Activated T-helper 17 cell treated with anti-CD3 and anti-CD28 coated beads, Interleukin-2, amount 50 U/mL, for 72 hours (primary cell): ENCODE measurements at regions not wholly inside any gene's neighbourhood (a gene's known extent, or its start where the extent isn't known, plus 50 kb on each side); places are given as distances from the start of the nearest gene placed in this dataset.

Source experiments
- ATAC-seq: fragments of 150-1000 bp; cut with Tn5 transposase; replicated peaks from 2 replicates; pipeline ENCODE4 v1.10.0; 2021; ENCODE audit warnings: mild to moderate bottlenecking, moderate library complexity
- H3K27ac Mint-ChIP-seq: one replicate; pipeline ENCODE4 v1.8.0; 2022; ENCODE audit warnings: mixed read lengths
- H3K27me3 Mint-ChIP-seq: one replicate; pipeline ENCODE4 v1.8.0; 2022; ENCODE audit warnings: mixed read lengths
- H3K36me3 Mint-ChIP-seq: one replicate; pipeline ENCODE4 v1.8.0; 2022; ENCODE audit warnings: low read depth, mild to moderate bottlenecking, mixed read lengths
- H3K4me1 Mint-ChIP-seq: one replicate; pipeline ENCODE4 v1.8.0; 2022; ENCODE audit warnings: mixed read lengths
- H3K4me3 Mint-ChIP-seq: one replicate; pipeline ENCODE4 v1.8.0; 2022; ENCODE audit warnings: mild to moderate bottlenecking, mixed read lengths
- H3K9me3 Mint-ChIP-seq: one replicate; pipeline ENCODE4 v1.8.0; 2022; ENCODE audit warnings: mixed read lengths

DNA sequence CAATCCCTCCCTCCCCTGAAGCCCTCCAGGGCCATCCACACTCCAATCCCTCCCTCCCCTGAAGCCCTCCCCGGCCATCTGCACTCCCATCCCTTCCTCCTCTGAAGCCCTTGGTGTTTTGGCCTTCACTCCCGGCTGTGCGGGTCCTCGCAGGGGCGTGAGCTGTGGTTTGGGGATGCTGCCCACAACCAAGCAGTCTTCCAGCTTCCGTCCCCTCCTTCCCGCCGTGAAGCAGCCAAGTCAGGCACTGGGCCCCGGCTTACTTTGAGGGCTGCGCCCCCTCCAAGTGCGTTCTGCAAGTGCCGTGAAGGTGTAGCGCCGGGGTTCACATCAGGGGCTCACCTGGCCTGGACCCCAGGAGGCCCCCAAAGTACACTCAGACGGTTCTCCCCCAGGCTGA, 335.9 kb downstream of the BRD1 start:
- Mint-ChIP-seq H3K27me3 (no peaks in the 10 kb centered on the region), H3K36me3 (no peaks in the 10 kb centered on the region)
- ATAC-seq: no peak

DNA sequence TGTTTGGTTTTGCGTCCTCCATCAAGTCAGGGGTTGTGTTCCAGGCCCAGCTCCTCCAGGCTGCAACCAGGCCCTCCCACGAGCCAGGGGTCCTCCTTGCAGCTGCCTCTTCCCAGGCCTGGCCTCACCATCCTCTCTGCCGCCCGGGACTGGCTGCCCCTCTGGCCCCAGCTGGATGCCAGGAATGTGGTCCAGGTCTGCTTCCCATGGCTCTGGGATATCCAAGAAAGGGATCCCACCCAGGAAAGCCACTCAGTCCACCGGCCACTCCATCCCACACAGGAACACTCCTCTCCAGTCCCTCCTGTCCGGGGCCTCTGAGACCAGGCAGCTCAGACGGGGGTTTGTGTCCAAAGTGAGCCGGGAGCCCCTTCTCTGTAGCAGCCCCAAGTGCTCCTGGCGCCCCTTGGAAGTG, 336.4 kb downstream of the BRD1 start:
- no peak for ATAC-seq
- no peaks in the 10 kb centered on the region for H3K9me3 Mint-ChIP-seq
- no peaks in the 10 kb centered on the region for H3K36me3 Mint-ChIP-seq
- no peak overlapping the region for H3K27ac Mint-ChIP-seq
- no peaks in the 10 kb centered on the region for H3K27me3 Mint-ChIP-seq
- H3K4me1 Mint-ChIP-seq: no peaks in the 10 kb centered on the region
- H3K4me3 Mint-ChIP-seq: no peak overlapping the region

More for the DNA sequence above, 335.9 kb downstream of the BRD1 start:
- H3K4me3 Mint-ChIP-seq: no peak overlapping the region
- no peaks in the 10 kb centered on the region for H3K9me3 Mint-ChIP-seq
- no peak overlapping the region for H3K27ac Mint-ChIP-seq
- H3K4me1 Mint-ChIP-seq: no peaks in the 10 kb centered on the region

DNA sequence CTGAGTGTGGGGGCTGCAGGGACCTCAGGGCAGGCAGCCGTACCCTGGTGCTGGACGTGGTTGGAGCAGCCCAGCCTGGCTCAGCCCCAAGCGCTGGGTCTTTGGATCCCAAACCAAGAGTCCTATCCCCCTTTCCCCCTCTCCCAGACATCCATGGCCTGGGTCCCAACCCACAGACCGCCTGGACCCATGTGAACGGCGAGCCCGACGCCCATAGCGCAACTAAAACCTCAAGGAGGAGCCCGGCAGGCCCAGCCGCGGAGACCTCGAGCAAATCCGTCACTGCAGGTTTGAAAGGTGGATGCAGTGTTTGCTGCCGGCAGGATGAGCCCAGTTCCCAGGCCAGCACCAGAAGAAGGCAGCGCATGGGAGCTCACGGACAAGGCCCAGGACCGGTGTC, 337.0 kb downstream of the BRD1 start:
- no peak for ATAC-seq
- H3K27me3 Mint-ChIP-seq: no peaks in the 10 kb centered on the region
- no peaks in the 10 kb centered on the region for H3K36me3 Mint-ChIP-seq
- H3K27ac Mint-ChIP-seq: no peak overlapping the region
- H3K9me3 Mint-ChIP-seq: no peaks in the 10 kb centered on the region
- no peak overlapping the region for H3K4me3 Mint-ChIP-seq
- no peaks in the 10 kb centered on the region for H3K4me1 Mint-ChIP-seq

DNA sequence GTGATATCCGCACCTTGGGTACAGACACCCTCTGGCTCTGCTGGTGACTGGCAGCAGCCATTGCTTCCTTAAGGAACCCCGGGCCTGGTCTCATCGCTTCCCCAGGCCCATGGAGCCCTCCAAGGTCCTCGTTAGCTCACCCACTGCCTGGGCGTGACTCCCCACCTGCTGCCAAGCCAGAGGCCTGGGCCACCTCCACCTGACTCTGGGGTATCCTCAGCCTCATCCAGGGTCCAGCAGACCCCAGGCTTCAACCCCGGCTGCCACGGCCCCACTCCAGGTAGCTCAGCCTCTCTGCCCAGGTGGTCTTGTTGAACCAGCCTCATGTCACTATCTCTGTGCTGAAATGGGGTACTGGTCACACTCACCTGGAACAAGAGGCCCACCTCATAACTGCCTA, 337.9 kb downstream of the BRD1 start:
- H3K27me3 Mint-ChIP-seq: no peaks in the 10 kb centered on the region
- ATAC-seq: no peak
- no peaks in the 10 kb centered on the region for H3K9me3 Mint-ChIP-seq
- no peaks in the 10 kb centered on the region for H3K4me1 Mint-ChIP-seq
- H3K36me3 Mint-ChIP-seq: no peaks in the 10 kb centered on the region
- no peak overlapping the region for H3K4me3 Mint-ChIP-seq
- H3K27ac Mint-ChIP-seq: no peak overlapping the region

DNA sequence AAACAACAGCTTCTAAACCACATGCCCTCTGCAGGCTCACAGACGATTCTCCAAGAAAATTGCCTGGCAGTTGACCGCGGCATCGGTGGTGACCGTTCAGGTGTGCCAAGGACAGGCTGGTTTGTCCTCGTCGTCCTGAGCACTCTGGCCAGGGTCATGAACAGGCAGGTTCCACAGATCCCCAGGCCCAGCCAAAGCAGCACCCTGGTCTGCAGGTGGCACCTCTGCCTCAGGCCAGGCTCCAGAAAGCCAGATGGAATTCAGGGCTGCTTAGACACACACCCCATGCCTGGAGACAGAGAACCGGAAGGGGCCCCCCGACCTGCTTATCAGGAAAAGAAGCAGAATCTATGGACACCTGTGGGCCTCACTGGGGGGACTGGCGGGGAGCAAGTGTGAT, 338.7 kb downstream of the BRD1 start:
- peaks cover 5% of the 10 kb centered on the region for H3K4me1 Mint-ChIP-seq
- no peaks in the 10 kb centered on the region for H3K27me3 Mint-ChIP-seq
- no peaks in the 10 kb centered on the region for H3K9me3 Mint-ChIP-seq
- no peak overlapping the region for H3K27ac Mint-ChIP-seq
- no peaks in the 10 kb centered on the region for H3K36me3 Mint-ChIP-seq
- ATAC-seq: no peak
- no peak overlapping the region for H3K4me3 Mint-ChIP-seq

DNA sequence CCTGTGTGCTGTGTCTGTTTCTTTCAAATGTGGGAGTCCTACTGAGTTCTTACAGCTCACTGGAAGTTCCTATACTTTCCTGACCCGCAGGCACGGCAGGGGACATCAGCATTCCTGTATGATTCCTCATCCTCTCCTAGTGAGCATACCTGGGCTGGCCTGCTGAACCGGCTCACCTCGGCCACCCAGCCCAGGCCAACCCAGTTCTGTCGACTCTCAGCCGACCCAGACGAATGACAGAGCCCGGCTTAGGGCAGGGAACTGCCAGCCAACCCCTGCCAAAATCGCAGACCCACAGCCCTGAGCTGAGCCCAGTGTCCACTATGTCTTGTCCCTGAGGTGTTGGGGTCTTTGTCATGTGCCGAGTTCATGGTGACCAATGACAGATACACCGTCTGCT, 339.7 kb downstream of the BRD1 start:
- Mint-ChIP-seq H3K36me3 (no peaks in the 10 kb centered on the region), H3K4me1 (peaks cover 5% of the 10 kb centered on the region), H3K27ac (no peak overlapping the region), H3K27me3 (no peaks in the 10 kb centered on the region), H3K9me3 (no peaks in the 10 kb centered on the region), H3K4me3 (no peak overlapping the region)
- no peak for ATAC-seq

DNA sequence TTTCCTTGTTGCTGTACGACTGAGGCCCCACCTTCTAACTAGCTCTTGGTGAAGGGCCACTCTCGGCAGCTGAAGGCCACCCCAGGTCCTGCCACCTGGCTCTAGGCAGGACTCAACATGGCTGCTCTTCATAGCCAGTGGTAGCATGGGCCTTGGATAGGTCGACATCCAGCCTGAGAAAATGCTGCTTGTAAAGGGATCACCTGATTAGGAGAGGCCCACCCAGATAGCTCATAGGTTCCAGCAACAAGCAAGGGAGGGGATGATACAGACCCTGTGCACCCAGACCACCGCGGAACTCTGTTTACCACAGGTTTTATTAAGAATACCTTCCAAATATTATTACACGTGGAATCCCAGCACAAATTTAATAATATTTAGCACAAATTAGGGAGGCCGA, 341.4 kb downstream of the BRD1 start:
- Mint-ChIP-seq H3K4me1 (peaks cover 5% of the 10 kb centered on the region), H3K27ac (no peak overlapping the region), H3K9me3 (no peaks in the 10 kb centered on the region), H3K4me3 (no peak overlapping the region), H3K36me3 (no peaks in the 10 kb centered on the region), H3K27me3 (no peaks in the 10 kb centered on the region)
- no peak for ATAC-seq

DNA sequence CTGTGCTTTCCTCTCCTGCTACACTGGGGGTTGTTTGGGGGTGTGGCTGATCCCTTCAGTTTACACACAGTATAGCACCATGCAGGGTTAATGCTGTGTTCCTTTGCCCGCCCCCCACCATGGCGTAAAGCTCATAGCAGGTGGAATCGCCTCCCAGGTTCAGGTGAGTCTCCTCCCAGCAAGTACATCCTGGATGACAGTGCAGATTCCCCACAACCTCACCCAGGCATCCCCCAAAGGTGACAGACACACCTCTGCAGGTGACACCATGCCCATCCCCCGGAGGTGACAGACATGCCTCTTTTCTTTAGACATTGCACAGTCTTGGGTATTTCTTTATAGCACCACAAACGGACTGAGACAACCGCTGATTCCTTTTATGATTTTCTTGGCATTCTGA, 343.7 kb downstream of the BRD1 start:
- Mint-ChIP-seq H3K27ac (no peak overlapping the region), H3K4me3 (no peak overlapping the region), H3K36me3 (peaks cover 4% of the 10 kb centered on the region), H3K9me3 (no peaks in the 10 kb centered on the region), H3K27me3 (no peaks in the 10 kb centered on the region), H3K4me1 (peaks cover 11% of the 10 kb centered on the region)
- ATAC-seq: no peak

DNA sequence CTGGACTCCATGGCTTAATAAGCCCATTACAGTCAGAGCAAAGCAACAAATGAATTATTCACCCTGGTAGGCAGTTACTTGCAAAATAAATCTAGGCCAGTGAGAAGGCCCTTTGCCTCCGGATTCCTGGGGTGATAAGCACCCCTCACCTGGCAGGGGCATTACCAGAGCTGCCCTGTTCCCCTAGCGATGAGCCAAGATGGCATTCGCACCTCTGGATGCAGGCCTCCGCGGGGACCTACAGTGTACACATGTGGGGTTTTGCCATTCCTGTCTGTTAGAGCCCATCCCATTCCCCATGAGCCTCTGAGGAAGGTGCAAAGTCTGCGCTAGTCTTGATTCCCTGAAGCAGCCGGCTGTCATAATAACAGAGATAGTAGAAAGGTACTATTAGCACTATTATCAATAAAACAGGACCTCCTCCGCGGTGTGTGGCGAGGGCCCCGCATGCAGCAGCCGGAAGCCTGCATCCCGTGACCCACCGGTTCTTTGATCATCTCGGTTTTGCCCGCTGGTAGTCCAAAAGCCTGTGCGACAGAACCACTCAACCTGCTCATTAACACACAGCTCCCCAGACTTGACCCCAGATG, 344.3 kb downstream of the BRD1 start:
- peaks cover 3% of the 10 kb centered on the region for H3K9me3 Mint-ChIP-seq
- no peaks in the 10 kb centered on the region for H3K27me3 Mint-ChIP-seq
- no peak overlapping the region for H3K27ac Mint-ChIP-seq
- H3K36me3 Mint-ChIP-seq: peaks cover 4% of the 10 kb centered on the region
- ATAC-seq: no peak
- H3K4me3 Mint-ChIP-seq: no peak overlapping the region
- peaks cover 11% of the 10 kb centered on the region for H3K4me1 Mint-ChIP-seq

DNA sequence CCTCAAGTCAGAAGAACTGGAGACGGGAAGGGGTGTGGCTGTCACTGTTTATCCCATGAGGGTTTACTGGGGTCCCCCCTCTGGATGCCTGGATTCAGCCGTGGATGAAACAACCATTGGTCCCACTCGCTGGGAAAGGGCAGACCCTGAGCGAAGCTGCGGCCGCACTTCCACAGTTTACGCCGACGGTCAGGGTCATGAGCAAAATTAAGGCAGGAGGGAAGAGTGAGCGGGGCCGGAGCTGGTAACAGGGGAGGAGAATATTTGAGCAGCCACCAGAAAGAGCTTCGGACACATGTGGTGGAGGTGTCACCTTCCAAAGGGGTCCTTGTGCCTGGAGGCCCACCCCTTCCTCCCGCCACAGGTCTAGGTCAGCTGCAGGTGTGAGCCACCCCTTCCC, 344.9 kb downstream of the BRD1 start:
- Mint-ChIP-seq H3K4me3 (no peak overlapping the region), H3K36me3 (peaks cover 4% of the 10 kb centered on the region), H3K27me3 (no peaks in the 10 kb centered on the region), H3K9me3 (peaks cover 4% of the 10 kb centered on the region), H3K4me1 (peaks cover 11% of the 10 kb centered on the region), H3K27ac (no peak overlapping the region)
- ATAC-seq: no peak

DNA sequence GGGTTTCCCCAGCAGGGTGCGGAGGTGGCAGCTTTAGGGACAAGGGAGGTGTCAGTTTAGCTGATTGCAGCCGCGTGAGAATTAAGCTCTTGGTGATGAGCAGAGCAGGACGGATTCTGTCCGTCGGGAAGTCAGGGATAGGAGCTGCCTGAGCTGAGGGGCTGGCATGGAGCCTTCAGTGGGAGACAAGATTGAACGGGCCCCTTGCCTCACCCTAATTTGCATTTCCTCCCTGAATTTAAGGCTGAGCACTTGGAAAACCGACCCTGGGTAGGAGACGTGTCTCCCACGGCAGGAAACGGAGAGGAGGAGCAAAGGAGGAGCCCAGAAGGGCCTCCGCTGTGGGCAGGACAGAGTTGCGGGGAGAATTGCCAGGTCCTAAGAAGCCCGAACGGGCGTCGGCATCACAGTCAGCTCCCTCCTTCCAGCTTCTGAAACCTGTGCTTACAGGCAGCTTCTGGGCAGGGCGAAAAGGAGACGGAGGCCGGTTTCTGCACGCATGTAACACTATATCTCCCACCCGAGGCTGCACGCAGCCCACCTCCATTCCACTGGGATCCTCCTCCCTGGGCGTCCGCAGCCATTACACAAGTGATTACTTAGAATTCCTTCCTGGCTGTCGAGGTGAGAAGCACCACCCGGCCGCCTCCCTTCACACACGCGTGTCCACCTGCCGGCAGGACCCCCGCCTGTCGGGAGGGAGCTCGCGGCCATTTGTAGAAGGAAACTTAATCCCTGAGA, 345.8 kb downstream of the BRD1 start:
- no peak overlapping the region for H3K27ac Mint-ChIP-seq

DNA sequence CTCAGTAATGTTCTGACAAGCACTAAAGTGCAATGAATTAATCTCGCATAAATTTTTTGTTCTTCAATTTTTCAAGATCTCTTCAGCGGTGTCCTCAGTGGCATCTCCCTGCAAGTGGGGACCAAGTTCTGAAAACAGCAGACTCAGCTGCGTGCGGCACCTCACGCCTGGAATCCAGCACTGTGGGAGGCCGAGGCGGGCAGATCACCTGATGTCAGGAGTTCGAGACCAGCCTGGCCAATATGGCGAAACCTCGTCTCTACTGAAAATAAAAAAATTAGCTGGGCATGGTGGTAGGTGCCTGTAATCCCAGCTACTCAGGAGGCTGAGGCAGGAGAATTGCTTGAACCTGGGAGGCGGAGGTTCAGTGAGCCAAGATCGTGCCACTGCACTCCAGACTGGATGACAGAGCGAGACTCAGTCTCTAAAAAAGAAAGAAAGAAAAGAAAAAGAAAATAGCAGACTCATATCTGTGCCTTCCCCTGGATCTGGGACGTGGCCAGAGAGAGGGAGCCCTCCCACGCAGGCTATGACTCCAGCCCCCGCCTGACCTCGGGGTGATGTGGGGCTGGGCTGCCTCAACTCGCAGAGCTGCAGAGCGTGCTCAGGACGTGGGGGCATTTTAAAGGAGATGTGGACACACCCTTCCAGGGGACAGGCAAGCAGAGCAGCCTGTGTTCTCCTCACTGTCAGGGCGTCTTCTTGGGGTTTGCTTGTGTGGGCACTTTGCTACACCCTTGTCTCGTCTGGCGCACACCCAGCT, 346.6 kb downstream of the BRD1 start:
- Mint-ChIP-seq H3K27ac (no peak overlapping the region), H3K27me3 (no peaks in the 10 kb centered on the region), H3K9me3 (peaks cover 15% of the 10 kb centered on the region), H3K4me3 (no peak overlapping the region), H3K36me3 (peaks cover 15% of the 10 kb centered on the region), H3K4me1 (peaks cover 21% of the 10 kb centered on the region)
- no peak for ATAC-seq

More for the DNA sequence above, 345.8 kb downstream of the BRD1 start:
- no peak for ATAC-seq
- Mint-ChIP-seq H3K27me3 (no peaks in the 10 kb centered on the region), H3K4me1 (peaks cover 14% of the 10 kb centered on the region), H3K36me3 (peaks cover 8% of the 10 kb centered on the region), H3K9me3 (peaks cover 7% of the 10 kb centered on the region), H3K4me3 (no peak overlapping the region)

DNA sequence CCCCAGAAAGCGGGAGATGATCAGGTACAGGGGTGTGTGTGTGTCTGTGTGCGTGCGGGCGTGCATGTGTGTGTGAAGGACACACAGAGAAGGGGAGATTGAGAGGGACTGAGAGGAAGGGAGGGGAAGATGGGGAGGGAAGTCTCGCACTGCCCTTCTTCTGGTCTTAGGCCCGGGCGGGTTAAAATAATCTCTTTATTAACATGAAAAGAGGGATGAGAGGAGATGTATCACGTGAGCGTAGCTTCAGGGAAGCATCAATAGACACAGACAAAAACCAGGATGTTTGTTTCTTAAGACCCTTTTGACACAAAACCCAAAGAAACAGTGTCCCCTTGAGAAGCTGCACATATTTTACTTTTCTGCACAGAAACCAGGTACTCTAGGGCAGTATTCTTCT, 347.3 kb downstream of the BRD1 start:
- Mint-ChIP-seq H3K4me3 (no peak overlapping the region), H3K9me3 (peaks cover 16% of the 10 kb centered on the region), H3K27me3 (no peaks in the 10 kb centered on the region), H3K36me3 (peaks cover 17% of the 10 kb centered on the region), H3K27ac (no peak overlapping the region), H3K4me1 (peaks cover 22% of the 10 kb centered on the region)
- no peak for ATAC-seq

DNA sequence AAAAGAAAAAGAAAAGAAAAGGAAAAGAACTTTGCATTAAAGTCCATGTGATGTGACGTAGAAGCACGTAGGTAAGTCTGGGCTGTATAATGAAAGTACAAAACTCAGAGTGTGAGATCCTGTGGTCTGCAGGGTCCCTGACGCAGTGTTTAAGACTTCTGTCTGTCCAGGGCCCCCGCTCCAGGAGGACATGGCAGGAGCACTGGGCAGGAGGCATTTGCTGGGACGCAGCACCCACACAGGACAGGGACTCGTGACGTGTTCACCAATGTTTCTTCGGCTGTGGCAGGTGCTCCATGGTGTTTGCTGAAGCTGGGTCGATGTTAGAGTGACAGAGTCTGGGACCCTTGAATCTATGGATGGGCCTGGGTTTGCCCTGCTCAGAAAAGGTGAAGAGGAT, 348.1 kb downstream of the BRD1 start:
- no peaks in the 10 kb centered on the region for H3K27me3 Mint-ChIP-seq
- no peak for ATAC-seq
- no peak overlapping the region for H3K4me3 Mint-ChIP-seq
- H3K9me3 Mint-ChIP-seq: peaks cover 16% of the 10 kb centered on the region
- peaks cover 22% of the 10 kb centered on the region for H3K4me1 Mint-ChIP-seq
- peak overlapping the region; percentile 54 for H3K27ac Mint-ChIP-seq
- H3K36me3 Mint-ChIP-seq: peaks cover 17% of the 10 kb centered on the region

DNA sequence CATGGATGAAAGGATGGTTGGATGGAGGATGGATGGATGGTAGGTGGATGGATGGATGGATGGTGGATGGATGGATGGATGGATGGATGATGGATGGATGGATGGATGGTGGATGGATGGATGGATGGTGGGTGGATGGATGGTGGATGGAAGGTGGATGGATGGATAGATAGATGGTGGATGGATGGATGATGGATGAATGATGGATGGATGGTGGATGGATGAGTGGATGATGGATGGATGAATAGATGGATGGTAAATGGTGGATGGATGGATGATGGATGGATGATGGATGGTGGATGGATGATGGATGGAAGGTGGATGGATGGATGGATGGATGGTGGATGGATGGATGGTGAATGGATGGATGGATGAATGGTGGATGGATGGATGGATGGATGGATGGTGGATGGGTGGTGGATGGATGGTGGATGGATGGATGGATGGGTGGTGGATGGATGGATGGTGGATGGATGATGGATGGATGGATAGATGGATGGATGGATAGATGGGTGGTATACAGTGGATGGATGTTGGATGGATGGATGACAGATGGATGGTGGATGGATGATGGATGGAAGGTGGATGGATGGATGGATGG, 350.8 kb downstream of the BRD1 start:
- Mint-ChIP-seq H3K4me1 (peaks cover 17% of the 10 kb centered on the region), H3K9me3 (peaks cover 16% of the 10 kb centered on the region), H3K27me3 (no peaks in the 10 kb centered on the region), H3K27ac (no peak overlapping the region), H3K36me3 (peaks cover 17% of the 10 kb centered on the region), H3K4me3 (no peak overlapping the region)
- ATAC-seq: no peak
